Peyer's patch (tissue), 4 donors: ENCODE measurements at regions not wholly inside any gene's neighbourhood (a gene's known extent, or its start where the extent isn't known, plus 50 kb on each side); places are given as distances from the start of the nearest gene placed in this dataset.

Source experiments
- CTCF ChIP-seq, 6 experiments: fragments of 450-650 bp in 4 of 6; fragments of 200-600 bp in 2 of 6; sonication (generic) in 1 of 6; IDR thresholded peaks; one replicate each; pipeline ENCODE4 v1.5.1; 2017 to 2019; ENCODE audit warnings: antibody characterized with exemption in 6 of 6, mild to moderate bottlenecking in 3 of 6, moderate library complexity in 1 of 6
- POLR2A ChIP-seq, 2 donors: fragments of 450-650 bp; IDR thresholded peaks; one replicate each; pipeline ENCODE4 v1.5.1; 2017; ENCODE audit warnings: antibody characterized with exemption in 2 of 2, mild to moderate bottlenecking in 2 of 2, moderate library complexity in 2 of 2

DNA sequence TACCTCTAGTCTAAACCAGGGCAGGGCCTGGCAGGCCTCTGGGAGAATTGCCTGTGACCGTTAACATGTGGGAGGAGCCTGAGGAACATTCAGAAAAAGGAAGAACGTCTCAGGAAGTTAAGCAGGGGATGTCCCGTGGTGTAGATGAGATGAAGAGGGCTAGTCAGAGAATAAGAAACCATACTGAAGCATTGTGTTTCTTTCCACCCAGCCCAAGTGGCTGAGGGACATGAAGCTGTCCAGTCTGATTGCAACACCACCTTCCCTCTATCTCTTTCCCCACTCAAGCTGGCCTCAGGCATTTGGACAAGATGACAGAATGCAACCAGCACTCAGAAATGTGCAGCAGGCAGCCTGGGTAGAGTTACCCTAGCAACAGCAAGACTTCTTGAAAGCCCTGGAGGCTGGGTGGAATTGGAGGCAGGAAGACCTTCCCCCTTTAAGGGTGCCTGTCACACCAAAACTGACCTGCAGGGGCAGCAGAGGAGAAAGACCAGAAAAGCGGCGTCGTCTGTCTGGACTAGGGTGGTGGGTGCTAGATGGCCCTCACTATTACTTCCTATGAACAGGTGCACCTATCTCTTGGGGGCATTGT is 186.1 kb downstream of the UNC5CL start:
- TF ChIP-seq CTCF (IDR thresholded peaks at IDR 0.05) (peak in 3 of 6 experiments; percentile 10 to 26 (median 21)), POLR2A (IDR thresholded peaks at IDR 0.05) (no peak)
